H1 (cell line): ENCODE measurements at regions not wholly inside any gene's neighbourhood (a gene's known extent, or its start where the extent isn't known, plus 50 kb on each side); places are given as distances from the start of the nearest gene placed in this dataset.

Experiments used
- CTCF ChIA-PET: fragments of 300-600 bp; sonication (Branson Sonifier 250); formaldehyde crosslinking; loops from one replicate; lab custom pipeline; 2021; ENCODE audit not compliant: partially characterized antibody; lab: Charles Lee
- POLR2A ChIA-PET: fragments of 300-600 bp; sonication (Branson Sonifier 250); formaldehyde crosslinking; loops from one replicate; lab custom pipeline; 2021; ENCODE audit warnings: inconsistent platforms; ENCODE audit not compliant: partially characterized antibody; lab: Charles Lee
- DNase-seq, 2 experiments: peaks; one replicate each; pipeline versions ENCODE4 v3.0.0 to v3.0.0-alpha.2; 2010 to 2022; ENCODE audit warnings: low spot score in 2 of 2, low read depth in 1 of 2, mixed read lengths in 1 of 2
- FAIRE-seq: peaks from 2 replicates; lab custom pipeline; 2011; peaks lifted over from hg19 to GRCh38; lab: Jason Lieb, UNC
- H2AFZ ChIP-seq: 2 replicates; pipeline ENCODE4 v1.8.1; 2012; ENCODE audit warnings: low read length, inconsistent platforms
- H2AK5ac ChIP-seq: 2 replicates; pipeline ENCODE4 v1.6.1; 2013; ENCODE audit warnings: low read depth, low read length
- H2BK120ac ChIP-seq: replicated peaks from 2 replicates; pipeline ENCODE3; 2013; ENCODE audit warnings: low read depth, low read length, inconsistent platforms
- H2BK12ac ChIP-seq: 2 replicates; pipeline ENCODE4 v1.6.1; 2013; ENCODE audit warnings: low read depth, low read length
- H2BK15ac ChIP-seq: 2 replicates; pipeline ENCODE4 v1.6.1; 2013; ENCODE audit warnings: low read length
- H2BK20ac ChIP-seq: 2 replicates; pipeline ENCODE4 v1.6.1; 2013; ENCODE audit warnings: low read length
- H2BK5ac ChIP-seq: 2 replicates; pipeline ENCODE4 v1.6.1; 2013; ENCODE audit warnings: low read depth, low read length
- H3K14ac ChIP-seq: 2 replicates; pipeline ENCODE4 v1.6.1; 2013; ENCODE audit warnings: inconsistent platforms; ENCODE audit not compliant: insufficient read length
- H3K18ac ChIP-seq: 2 replicates; pipeline ENCODE4 v1.6.1; 2013; ENCODE audit warnings: low read length; ENCODE audit errors: extremely low read depth
- H3K23ac ChIP-seq: 2 replicates; pipeline ENCODE4 v1.6.1; 2013; ENCODE audit warnings: inconsistent platforms; ENCODE audit not compliant: insufficient read length
- H3K23me2 ChIP-seq: 2 replicates; pipeline ENCODE4 v1.6.1; 2013; ENCODE audit warnings: low read depth, low read length
- H3K27ac ChIP-seq: 2 replicates; pipeline ENCODE4 v1.6.1; 2011; ENCODE audit warnings: low read depth, low read length, inconsistent platforms
- H3K27me3 ChIP-seq, 4 experiments: replicated peaks in 1 of 4; 1 replicate in 1 of 4; 2 replicates in 3 of 4; pipeline versions ENCODE4 v1.6.1 to v1.8.1; 2011 to 2013; ENCODE audit warnings: low read length in 3 of 4, mild to moderate bottlenecking in 3 of 4, inconsistent platforms in 2 of 4, mixed read lengths in 2 of 4, moderate library complexity in 1 of 4; ENCODE audit not compliant: control insufficient read depth in 3 of 4, insufficient read depth in 3 of 4; ENCODE audit errors: extremely low read depth in 1 of 4
- H3K36me3 ChIP-seq, 4 experiments: 2 replicates each; pipeline versions ENCODE4 v1.6.1 to v1.8.1; 2011 to 2013; ENCODE audit warnings: mild to moderate bottlenecking in 4 of 4, low read length in 3 of 4, moderate library complexity in 2 of 4, control low read depth in 1 of 4, inconsistent platforms in 1 of 4; ENCODE audit not compliant: insufficient read depth in 4 of 4, control insufficient read depth in 2 of 4
- H3K4ac ChIP-seq: replicated peaks from 2 replicates; pipeline ENCODE3; 2013; ENCODE audit warnings: low read length, low read depth, mixed read lengths, inconsistent platforms; ENCODE audit not compliant: insufficient read length
- H3K4me1 ChIP-seq, 4 experiments: replicated peaks in 1 of 4; 1 replicate in 1 of 4; 2 replicates in 3 of 4; pipeline versions ENCODE4 v1.6.1 to v1.8.1; 2011 to 2013; ENCODE audit warnings: low read length in 3 of 4, inconsistent platforms in 2 of 4, mixed read lengths in 1 of 4; ENCODE audit not compliant: insufficient read depth in 4 of 4, control insufficient read depth in 3 of 4
- H3K4me2 ChIP-seq, 2 experiments: 2 replicates each; pipeline versions ENCODE4 v1.6.1 to v1.8.1; 2011 to 2013; ENCODE audit warnings: low read depth in 2 of 2, low read length in 2 of 2, control low read depth in 1 of 2, inconsistent platforms in 1 of 2, mild to moderate bottlenecking in 1 of 2; ENCODE audit not compliant: insufficient read depth in 1 of 2
- H3K4me3 ChIP-seq, 4 experiments: fragments of 200-600, 300-600 bp in 1 of 4; sonication (generic), shearing (Covaris generic), sonication (Bioruptor Twin) in 1 of 4; 2 replicates each; pipeline versions ENCODE4 v1.5.1 to v1.8.1; 2011 to 2016; ENCODE audit warnings: low read length in 4 of 4, low read depth in 3 of 4, control low read depth in 2 of 4, inconsistent platforms in 2 of 4, mild to moderate bottlenecking in 2 of 4, mixed read lengths in 1 of 4, moderate library complexity in 1 of 4; ENCODE audit not compliant: insufficient read depth in 2 of 4; ENCODE audit errors: extremely low read depth in 1 of 4
- H3K56ac ChIP-seq: replicated peaks from 2 replicates; pipeline ENCODE3; 2013; ENCODE audit warnings: low read depth, mild to moderate bottlenecking, mixed read lengths, low read length, inconsistent platforms; ENCODE audit not compliant: insufficient read length
- H3K79me1 ChIP-seq: 2 replicates; pipeline ENCODE4 v1.6.1; 2013; ENCODE audit warnings: low read depth, low read length, control low read depth
- H3K79me2 ChIP-seq, 2 experiments: 2 replicates each; pipeline versions ENCODE4 v1.6.1 to v1.8.1; 2012 to 2013; ENCODE audit warnings: low read length in 2 of 2, mild to moderate bottlenecking in 2 of 2, inconsistent platforms in 1 of 2; ENCODE audit not compliant: insufficient read depth in 2 of 2, control insufficient read depth in 1 of 2
- H3K9ac ChIP-seq, 4 experiments: replicated peaks in 1 of 4; 1 replicate in 1 of 4; 2 replicates in 3 of 4; pipeline versions ENCODE4 v1.6.1 to v1.8.1; 2011 to 2013; ENCODE audit warnings: low read depth in 3 of 4, low read length in 3 of 4, control low read depth in 2 of 4, mild to moderate bottlenecking in 2 of 4, moderate library complexity in 2 of 4, inconsistent platforms in 1 of 4; ENCODE audit errors: extremely low read depth in 1 of 4
- H3K9me3 ChIP-seq, 2 experiments: 2 replicates each; pipeline versions ENCODE4 v1.6.1 to v1.8.1; 2012 to 2013; ENCODE audit warnings: mild to moderate bottlenecking in 2 of 2, moderate library complexity in 2 of 2, control low read depth in 1 of 2, inconsistent platforms in 1 of 2, low read depth in 1 of 2, low read length in 1 of 2, mixed read lengths in 1 of 2; ENCODE audit not compliant: insufficient read depth in 2 of 2
- H4K20me1 ChIP-seq, 2 experiments: replicated peaks in 1 of 2; 2 replicates each; pipeline versions ENCODE3 to v1.8.1; 2011 to 2013; ENCODE audit warnings: inconsistent platforms in 2 of 2, low read length in 2 of 2, mild to moderate bottlenecking in 1 of 2; ENCODE audit not compliant: insufficient read depth in 2 of 2, control insufficient read depth in 1 of 2
- H4K5ac ChIP-seq: 2 replicates; pipeline ENCODE4 v1.6.1; 2013; ENCODE audit warnings: low read length, low read depth, mixed read lengths, inconsistent platforms; ENCODE audit not compliant: insufficient read length
- H4K8ac ChIP-seq: 2 replicates; pipeline ENCODE4 v1.8.0; 2013; ENCODE audit warnings: mild to moderate bottlenecking, moderate library complexity, low read length, inconsistent platforms; ENCODE audit not compliant: insufficient read depth; ENCODE audit errors: extremely low read depth
- H4K91ac ChIP-seq: replicated peaks from 2 replicates; pipeline ENCODE3; 2013; ENCODE audit warnings: low read length, mixed read lengths, inconsistent platforms; ENCODE audit not compliant: insufficient read length
- ASH2L ChIP-seq: fragments of 200-600, 300-600 bp; sonication (generic); IDR thresholded peaks from one replicate; pipeline ENCODE4 v1.7.1; 2017; ENCODE audit warnings: low read length
- BCL11A ChIP-seq, 2 experiments: IDR thresholded peaks; one replicate each; pipeline ENCODE4 v1.6.1; 2011; ENCODE audit warnings: low read depth in 2 of 2, low read length in 2 of 2, mild to moderate bottlenecking in 2 of 2
- CEBPB ChIP-seq: IDR thresholded peaks from 2 replicates; pipeline ENCODE4 v1.6.1; 2012; ENCODE audit warnings: low read depth, low read length
- CTBP2 ChIP-seq: IDR thresholded peaks from 2 replicates; pipeline ENCODE4 v1.7.0; 2011; ENCODE audit warnings: borderline replicate concordance, mild to moderate bottlenecking, moderate library complexity, mixed read lengths, low read length; ENCODE audit not compliant: insufficient read depth, insufficient read length
- EP300 ChIP-seq, 2 experiments: IDR thresholded peaks; 1 replicate in 1 of 2; 2 replicates in 1 of 2; pipeline ENCODE4 v1.6.1; 2011 to 2012; ENCODE audit warnings: low read depth in 2 of 2, low read length in 2 of 2, mild to moderate bottlenecking in 2 of 2, borderline replicate concordance in 1 of 2, inconsistent platforms in 1 of 2, moderate library complexity in 1 of 2
- FOSL1 ChIP-seq: IDR thresholded peaks from 2 replicates; pipeline ENCODE4 v1.6.1; 2011; ENCODE audit warnings: mild to moderate bottlenecking, low read depth, low read length, moderate library complexity; ENCODE audit not compliant: insufficient read depth
- KDM1A ChIP-seq: fragments of 200-600, 300-600 bp; sonication (generic); IDR thresholded peaks from 2 replicates; pipeline ENCODE4 v1.7.1; 2016; ENCODE audit warnings: mild to moderate bottlenecking, low read length, borderline replicate concordance
- SIN3A ChIP-seq, 2 experiments: IDR thresholded peaks in 1 of 2; conservative IDR thresholded peaks in 1 of 2; 2 replicates each; pipeline ENCODE4 v1.6.1; 2011 to 2012; ENCODE audit warnings: low read length in 2 of 2, improper control_type of control experiment in 1 of 2, low read depth in 1 of 2, mild to moderate bottlenecking in 1 of 2
- TCF12 ChIP-seq: IDR thresholded peaks from 2 replicates; pipeline ENCODE4 v1.6.1; 2011; ENCODE audit warnings: low read depth, mild to moderate bottlenecking, low read length
- TEAD4 ChIP-seq: IDR thresholded peaks from 2 replicates; pipeline ENCODE4 v1.6.1; 2012; ENCODE audit warnings: low read depth, low read length, inconsistent platforms, mixed read lengths
- WGBS, 2 experiments: shearing (Covaris generic) in 1 of 2; methylation state at CpG; one replicate each; pipeline versions ENCODE4 v1.1.6 to v1.1.7; 2013 to 2015; ENCODE audit warnings: low lambda C conversion rate in 2 of 2, mixed read lengths in 2 of 2, inconsistent platforms in 1 of 2, low coverage in 1 of 2, missing lambda C conversion rate in 1 of 2; ENCODE audit not compliant: insufficient replicate concordance in 2 of 2, insufficient coverage in 1 of 2, insufficient read length in 1 of 2; ENCODE audit errors: extremely low coverage in 1 of 2, missing lambda C conversion rate in 1 of 2; 5-methylcytosine and 5-hydroxymethylcytosine counted together
- TF ChIP-seq, protein P1 (sequence below), 3 experiments: IDR thresholded peaks; 1 replicate in 2 of 3; 2 replicates in 1 of 3; pipeline versions ENCODE4 v1.5.1 to v1.6.1; 2011; ENCODE audit warnings: low read length in 3 of 3, mild to moderate bottlenecking in 3 of 3, inconsistent platforms in 2 of 3, low read depth in 1 of 3, moderate library complexity in 1 of 3; ENCODE audit not compliant: insufficient read depth in 1 of 3; ENCODE audit errors: control extremely low read depth in 1 of 3

DNA sequence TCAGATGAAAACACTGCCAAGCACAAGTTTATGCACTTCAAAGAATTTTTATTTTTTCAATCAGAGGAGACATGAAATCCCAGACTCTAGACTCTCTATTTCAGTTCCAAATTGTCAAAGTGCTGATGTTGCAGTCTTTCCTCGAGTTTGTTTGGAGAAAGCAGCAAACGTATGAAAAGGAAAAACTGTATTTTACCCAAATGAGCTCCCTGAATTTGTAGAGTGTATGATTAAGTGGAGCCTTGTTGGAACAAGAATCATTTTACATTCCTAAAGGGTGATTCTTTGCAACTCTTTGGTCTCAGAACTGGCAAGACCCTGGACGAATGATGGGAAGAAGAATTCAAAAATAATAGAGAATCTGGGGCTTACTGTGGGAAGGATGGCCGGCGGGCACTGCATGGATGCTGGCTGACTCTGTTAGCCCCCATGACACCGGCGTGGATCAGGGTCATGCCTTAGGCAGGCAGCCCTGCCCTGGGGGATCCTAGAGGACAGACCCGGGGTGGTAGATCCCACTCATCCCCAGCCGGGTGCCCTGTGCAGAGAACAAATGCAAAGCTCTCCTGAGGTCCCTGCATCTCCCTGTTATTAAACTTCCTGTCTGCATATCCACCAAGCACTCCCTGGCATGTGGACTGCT, 207.4 kb downstream of the FNDC1 start:
- no peak overlapping the region for H2BK15ac ChIP-seq
- H3K79me2 ChIP-seq, result no peaks in the 10 kb centered on the region
- no peak for DNase-seq
- H3K79me1 ChIP-seq, result no peaks in the 10 kb centered on the region
- H3K23ac ChIP-seq, result no peak overlapping the region
- no peak overlapping the region for H3K4ac ChIP-seq
- no peak overlapping the region for H3K27ac ChIP-seq
- H4K8ac ChIP-seq, result no peak overlapping the region
- H3K9me3 ChIP-seq, result peaks cover 87 to 94% of the 10 kb centered on the region in 2 experiments
- no peaks in the 10 kb centered on the region for H4K20me1 ChIP-seq
- no peak overlapping the region for H2BK120ac ChIP-seq
- POLR2A ChIA-PET, result no interaction called here
- H2BK20ac ChIP-seq, result no peak overlapping the region
- H4K5ac ChIP-seq, result no peak overlapping the region
- H3K56ac ChIP-seq, result no peak overlapping the region
- H2BK5ac ChIP-seq, result no peak overlapping the region
- H3K14ac ChIP-seq, result no peak overlapping the region
- no peaks in the 10 kb centered on the region for H3K27me3 ChIP-seq
- H3K18ac ChIP-seq, result no peak overlapping the region
- no peak overlapping the region for H2AFZ ChIP-seq
- H2BK12ac ChIP-seq, result no peak overlapping the region
- H3K9ac ChIP-seq, result no peak overlapping the region
- H3K4me1 ChIP-seq, result no peaks in the 10 kb centered on the region
- no peak for FAIRE-seq
- H3K4me2 ChIP-seq, result no peak overlapping the region
- CTCF ChIA-PET, result interaction anchor here (1.0 kb wide), 1 partner anchor 11 kb away, joined by 3 read pairs; no protein-coding TSS in a partner anchor
- no peaks in the 10 kb centered on the region for H3K23me2 ChIP-seq
- H4K91ac ChIP-seq, result no peak overlapping the region
- H3K36me3 ChIP-seq, result no peaks in the 10 kb centered on the region
- WGBS, 2 experiments, result 89% methylated on average over 9 of the region's 9 CpGs; no CpG with 5 or more reads in 1 of the 2 experiments
- no peak overlapping the region for H2AK5ac ChIP-seq
- H3K4me3 ChIP-seq, result no peak overlapping the region
- no peak for TF ChIP-seq CEBPB
- no peak for TF ChIP-seq KDM1A
- no peak for TF ChIP-seq CTBP2
- TF ChIP-seq FOSL1, result no peak
- TF ChIP-seq ASH2L, result no peak
- TF ChIP-seq, protein P1, sequence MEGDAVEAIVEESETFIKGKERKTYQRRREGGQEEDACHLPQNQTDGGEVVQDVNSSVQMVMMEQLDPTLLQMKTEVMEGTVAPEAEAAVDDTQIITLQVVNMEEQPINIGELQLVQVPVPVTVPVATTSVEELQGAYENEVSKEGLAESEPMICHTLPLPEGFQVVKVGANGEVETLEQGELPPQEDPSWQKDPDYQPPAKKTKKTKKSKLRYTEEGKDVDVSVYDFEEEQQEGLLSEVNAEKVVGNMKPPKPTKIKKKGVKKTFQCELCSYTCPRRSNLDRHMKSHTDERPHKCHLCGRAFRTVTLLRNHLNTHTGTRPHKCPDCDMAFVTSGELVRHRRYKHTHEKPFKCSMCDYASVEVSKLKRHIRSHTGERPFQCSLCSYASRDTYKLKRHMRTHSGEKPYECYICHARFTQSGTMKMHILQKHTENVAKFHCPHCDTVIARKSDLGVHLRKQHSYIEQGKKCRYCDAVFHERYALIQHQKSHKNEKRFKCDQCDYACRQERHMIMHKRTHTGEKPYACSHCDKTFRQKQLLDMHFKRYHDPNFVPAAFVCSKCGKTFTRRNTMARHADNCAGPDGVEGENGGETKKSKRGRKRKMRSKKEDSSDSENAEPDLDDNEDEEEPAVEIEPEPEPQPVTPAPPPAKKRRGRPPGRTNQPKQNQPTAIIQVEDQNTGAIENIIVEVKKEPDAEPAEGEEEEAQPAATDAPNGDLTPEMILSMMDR (IDR thresholded peaks at IDR 0.05; ENCODE audit: control extremely low read depth in 1 of 3, insufficient read depth in 1 of 3, low read depth in 1 of 3, low read length in 3 of 3), result no peak
- no peak for TF ChIP-seq TEAD4
- TF ChIP-seq EP300 (IDR thresholded peaks at IDR 0.05; ENCODE audit: borderline replicate concordance in 1 of 2, low read depth in 2 of 2, low read length in 2 of 2), result no peak
- TF ChIP-seq TCF12, result no peak
- TF ChIP-seq SIN3A (conservative IDR thresholded peaks at IDR 0.05 in 1 of 2, IDR thresholded peaks at IDR 0.05 in 1 of 2; ENCODE audit: low read depth in 1 of 2, low read length in 2 of 2), result no peak
- no peak for TF ChIP-seq BCL11A (IDR thresholded peaks at IDR 0.05; ENCODE audit: low read depth in 2 of 2, low read length in 2 of 2)
